Prostate gland (tissue), 2 donors: ENCODE measurements at regions not wholly inside any gene's neighbourhood (a gene's known extent, or its start where the extent isn't known, plus 50 kb on each side); places are given as distances from the start of the nearest gene placed in this dataset.

Experiments used
- CTCF ChIP-seq, 4 experiments: fragments of 200-600 bp in 2 of 4; fragments of 450-650 bp in 2 of 4; sonication (generic) in 2 of 4; IDR thresholded peaks; 1 replicate in 3 of 4; 2 replicates in 1 of 4; pipeline ENCODE4 v1.5.1; 2016 to 2019; ENCODE audit warnings: antibody characterized with exemption in 4 of 4, mild to moderate bottlenecking in 2 of 4, moderate library complexity in 2 of 4
- POLR2A ChIP-seq: fragments of 450-650 bp; IDR thresholded peaks from one replicate; pipeline ENCODE4 v1.6.1; 2016; ENCODE audit warnings: antibody characterized with exemption, mild to moderate bottlenecking

GRCh38 chr1:61566177-61566576 lies 158.8 kb downstream of the TM2D1 start:
- no peak for TF ChIP-seq POLR2A
- no peak for TF ChIP-seq CTCF (IDR thresholded peaks at IDR 0.05)
